Activated T-cell treated with anti-CD3 and anti-CD28 coated beads for 1 hour (primary cell): ENCODE measurements at regions not wholly inside any gene's neighbourhood (a gene's known extent, or its start where the extent isn't known, plus 50 kb on each side); places are given as distances from the start of the nearest gene placed in this dataset.
A peak's percentile ranks its signal among the peaks of the same experiment; 100 is the strongest.

ENCODE experiments used
- DNase-seq: peaks from one replicate; pipeline ENCODE4 v3.0.0-alpha.2; 2020; ENCODE audit warnings: low read depth

DNA sequence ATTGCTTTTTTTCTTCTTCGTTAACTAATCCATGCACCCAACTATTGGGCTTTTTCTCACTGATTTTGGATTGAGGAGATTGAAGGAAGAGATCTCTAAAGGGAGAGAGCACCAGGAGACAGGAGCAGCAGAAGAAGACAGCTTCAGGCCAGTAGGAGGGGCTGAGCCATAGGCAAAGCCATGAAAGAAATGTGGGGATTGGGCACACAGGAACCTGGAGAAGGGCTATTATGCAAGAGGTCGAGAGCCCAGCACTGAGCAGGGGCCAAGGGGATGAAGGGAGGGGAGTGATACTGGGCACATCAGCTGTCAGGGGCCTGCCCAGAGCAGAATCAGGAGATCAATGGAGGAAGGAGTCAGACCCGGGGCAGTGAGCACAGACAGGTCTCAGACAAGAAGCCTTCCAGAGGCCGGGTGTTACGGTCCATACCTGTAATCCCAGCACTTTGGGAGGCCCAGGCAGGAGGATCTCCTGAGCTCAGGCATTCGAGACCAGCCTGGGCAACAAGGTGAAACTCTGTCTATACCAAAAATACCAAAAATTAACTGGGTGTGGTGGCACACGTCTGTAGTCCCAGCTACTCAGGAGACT lies 140.9 kb downstream of the BCOR start:
- DNase-seq: no peak

DNA sequence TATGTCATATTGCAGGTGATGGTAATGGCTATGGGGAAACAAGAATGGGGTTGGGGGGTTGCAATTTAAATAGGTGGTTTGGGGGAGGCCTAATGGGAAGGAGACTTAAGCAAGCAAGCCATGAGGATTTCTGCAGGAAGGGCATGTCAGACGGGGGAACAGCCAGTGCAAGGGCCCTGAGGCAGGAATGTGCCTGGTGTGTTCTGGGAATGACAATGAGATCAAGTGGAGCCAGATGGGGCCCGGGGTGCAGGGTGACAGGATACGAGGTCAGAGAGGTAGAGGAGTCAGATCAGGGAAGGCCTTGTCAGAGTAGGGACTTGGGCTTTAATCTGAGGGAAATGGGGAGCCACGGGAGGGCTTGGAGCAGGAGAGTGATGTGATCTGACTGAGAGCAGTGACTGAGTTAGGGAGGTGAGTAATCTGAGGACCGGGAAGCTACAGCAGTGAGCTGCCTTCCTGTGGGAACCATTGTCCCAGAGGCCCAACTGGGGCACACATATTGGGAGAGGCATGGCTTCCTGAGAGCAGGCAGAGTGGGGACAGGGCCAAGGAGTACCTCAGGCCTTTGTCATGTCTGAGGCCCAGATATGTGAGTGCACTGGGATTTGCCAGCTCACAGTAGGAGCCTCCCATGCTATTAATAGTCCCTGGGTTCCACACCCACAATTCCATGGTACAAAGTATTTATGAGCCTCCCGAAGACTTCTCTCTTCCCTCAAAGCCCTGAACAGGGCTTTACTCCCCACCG lies 139.8 kb downstream of the BCOR start:
- no peak for DNase-seq

DNA sequence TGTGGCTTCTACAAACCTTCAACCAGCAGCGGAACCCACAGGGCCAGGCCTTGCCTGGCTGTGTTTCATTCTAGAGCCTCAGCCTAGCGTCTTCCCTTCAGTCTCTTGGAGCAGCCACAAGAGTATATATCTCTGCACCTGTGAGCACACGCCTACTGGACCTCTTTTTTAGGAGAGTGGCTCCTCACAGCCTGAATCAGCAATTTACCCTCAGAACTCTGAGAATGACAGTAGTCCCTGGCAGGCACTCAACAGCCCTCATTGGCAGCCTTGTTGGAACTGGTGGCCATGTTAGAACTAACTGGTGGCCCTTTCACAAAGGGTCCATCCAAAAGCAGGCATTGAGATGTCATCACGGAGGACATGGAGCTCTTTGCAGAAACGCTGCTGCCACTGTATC lies 138.9 kb downstream of the BCOR start:
- no peak for DNase-seq

DNA sequence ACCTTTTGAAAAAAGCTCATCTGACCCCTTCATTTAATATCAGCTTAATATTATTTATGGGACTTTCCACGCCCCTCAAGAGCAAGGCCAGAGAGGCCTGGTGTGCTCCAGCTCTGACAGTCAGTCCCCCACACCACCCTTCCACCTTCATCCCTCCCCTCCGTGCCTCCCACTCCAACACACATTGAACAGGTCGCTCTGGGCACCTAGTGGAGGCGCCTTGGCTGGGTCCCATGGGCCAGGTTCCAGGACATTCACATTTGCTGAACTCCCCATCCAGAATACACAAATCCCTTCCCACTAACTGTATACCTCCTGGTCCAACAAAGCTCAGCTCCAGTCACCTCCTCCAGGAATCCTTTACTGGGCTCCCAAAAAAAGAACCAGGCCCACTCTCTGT lies 137.5 kb downstream of the BCOR start:
- DNase-seq: no peak

DNA sequence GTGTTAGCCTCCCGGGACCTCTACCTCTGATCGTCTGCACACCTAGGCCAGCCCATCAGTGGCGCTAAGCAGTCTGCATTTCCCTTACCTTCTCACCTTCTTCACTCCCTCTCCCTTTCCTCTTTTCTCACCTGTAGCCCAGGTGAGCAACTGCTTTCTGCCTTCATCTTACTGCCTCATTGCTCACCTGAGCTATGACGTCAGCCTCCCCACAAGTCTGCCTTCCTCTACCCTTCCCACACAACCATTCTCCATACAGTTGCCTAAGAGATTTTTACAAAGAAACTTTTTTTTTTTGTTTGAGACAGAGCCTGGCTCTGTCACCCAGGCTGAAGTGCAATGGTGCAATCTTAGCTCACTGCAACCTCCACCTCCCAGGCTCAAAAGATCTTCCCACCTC lies 136.3 kb downstream of the BCOR start:
- DNase-seq: no peak

DNA sequence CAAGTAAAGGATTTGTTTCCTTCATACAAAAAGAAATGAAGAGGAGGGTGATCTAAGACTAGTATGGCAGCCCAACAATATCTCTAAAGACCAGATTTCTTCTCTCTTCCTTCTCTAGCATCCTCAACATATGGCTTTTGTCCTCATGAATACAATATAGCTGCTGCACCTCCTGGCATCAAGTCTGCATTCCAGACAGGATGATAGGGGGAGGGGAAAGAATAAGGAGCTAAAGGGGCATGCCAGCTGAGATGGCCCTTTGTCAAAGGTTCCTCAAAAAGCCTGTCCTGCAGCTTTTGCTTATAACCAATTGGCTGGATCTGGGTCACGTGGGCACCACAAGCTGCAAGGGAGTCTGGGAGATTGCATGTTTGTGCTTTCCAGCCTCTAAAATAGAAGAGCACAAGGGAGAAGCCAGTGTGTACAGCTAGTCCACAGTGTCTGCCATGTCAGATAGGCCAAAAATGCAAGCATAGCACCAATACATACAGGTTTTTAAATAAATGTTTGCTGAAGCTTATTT lies 132.6 kb downstream of the BCOR start:
- no peak for DNase-seq

DNA sequence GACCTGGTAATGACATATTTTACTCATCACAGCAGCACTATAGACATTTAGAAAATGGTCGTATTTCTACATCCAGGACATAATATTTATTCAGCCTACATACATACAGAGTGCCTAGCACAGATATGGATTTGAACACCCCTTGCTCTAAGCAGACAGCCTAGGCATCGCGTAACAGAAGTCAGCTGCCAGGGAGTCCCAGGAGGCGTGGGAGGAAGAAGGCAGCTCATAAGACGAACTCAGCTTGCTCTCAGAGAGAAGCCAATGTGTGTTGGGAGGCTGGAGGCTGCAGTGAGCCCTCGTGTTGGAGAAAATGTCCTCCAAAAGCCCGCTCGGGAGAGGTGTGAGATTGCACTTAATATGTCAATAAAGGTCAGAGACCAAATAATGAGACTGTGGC lies 131.6 kb downstream of the BCOR start:
- no peak for DNase-seq

DNA sequence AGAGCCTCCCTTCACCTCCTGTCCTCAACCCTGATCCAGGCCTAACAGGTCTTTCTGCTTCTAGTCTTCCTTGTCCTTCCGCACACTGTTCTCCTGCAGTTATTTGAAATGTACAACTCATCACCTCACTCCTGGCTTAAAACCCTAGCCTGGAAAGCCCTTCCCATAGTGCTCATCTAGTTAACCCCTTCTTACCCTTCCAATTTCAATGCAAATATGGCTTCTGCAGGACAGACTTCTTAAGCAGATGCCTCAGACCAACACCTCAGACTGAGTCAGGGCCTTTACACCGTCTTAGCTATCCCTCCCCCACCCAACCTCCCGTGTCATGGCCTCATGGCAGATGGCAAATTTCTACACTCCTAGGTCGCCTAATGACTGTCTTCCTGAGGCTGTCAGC lies 130.4 kb downstream of the BCOR start:
- no peak for DNase-seq

DNA sequence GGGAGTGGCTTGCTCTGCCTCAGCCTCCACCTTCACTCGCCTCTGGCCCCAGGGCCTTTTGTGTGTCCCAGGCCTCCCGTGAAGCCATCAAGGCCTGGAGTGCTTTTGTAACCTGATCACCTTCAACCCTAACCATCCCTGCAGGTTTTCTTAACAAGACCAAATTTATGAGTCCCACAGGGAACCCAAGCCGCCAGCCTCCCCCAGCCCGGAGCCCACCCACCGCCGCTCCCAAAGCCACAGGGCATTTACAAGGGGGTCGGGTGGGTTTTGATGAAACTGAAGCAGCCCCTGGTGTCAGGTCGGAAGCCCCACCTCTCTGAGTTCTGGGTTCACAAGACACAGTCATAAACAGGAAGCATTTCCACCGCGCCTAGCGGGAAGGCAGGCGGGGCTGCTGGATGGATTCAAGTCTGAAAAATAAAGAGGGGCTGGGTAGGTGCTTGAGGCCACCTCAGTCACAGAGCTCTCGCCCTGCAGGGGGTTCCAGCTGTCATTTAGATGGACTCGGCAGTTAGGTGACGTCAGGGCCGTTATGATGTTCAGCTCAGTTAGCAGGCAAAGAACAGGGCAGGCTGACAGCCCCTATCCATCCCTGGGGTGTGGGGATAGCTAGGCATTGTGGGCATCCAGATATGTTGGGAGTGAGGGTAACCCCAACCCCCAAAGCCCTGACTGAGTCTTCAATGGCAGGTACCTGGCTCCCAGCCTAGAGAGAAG lies 128.5 kb downstream of the BCOR start:
- peak; percentile 14 for DNase-seq

DNA sequence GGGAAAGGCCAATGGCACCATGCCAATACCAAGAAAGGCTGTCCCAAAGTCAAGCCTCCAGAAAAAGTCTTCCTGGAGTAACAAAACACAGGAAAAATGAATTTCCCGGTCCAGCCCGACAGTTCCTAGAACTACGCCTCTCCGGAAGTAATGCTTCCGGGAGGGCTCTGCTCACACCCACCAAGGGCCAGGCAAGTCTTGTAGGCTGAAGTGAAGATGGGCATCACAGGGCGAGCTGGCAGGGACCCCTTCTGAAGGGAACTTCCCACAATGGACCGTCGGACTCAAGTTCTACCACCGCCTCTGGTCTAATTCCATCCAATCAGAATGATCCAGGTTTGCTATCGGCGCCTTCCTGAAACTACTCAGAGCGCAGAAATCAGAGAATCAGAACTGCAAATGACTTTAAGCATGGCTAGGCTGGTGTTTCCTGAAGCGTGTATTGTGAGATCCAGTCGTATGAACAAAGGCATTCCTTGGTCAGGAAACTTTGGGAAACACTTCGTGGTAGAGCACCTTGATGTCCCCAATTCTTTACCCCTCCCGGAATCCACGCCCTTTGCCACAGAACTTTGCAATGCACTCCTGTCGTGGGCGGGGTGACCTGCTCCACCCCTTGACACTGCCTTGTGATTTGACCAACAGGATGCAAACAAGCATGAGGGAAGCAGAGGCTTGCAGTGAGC lies 127.8 kb downstream of the BCOR start:
- DNase-seq: no peak

DNA sequence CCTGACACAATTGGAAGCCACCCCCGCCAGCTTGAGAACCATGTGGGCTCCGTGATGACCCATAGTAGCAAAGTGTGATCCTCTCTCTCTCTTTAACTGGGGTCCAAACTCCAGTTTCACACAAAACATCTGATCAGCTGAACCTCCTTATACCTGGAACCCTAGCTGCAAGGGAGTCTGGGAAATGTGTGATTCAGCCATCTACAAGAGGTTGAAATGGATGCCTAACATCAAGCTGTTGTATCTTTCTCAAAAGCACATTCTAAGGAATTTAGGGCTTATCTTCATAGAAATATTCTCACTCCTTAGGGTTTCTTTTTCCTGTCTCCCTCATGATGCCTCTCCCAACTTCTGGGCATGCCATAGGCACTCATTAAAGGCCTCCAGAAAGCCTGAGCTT lies 126.0 kb downstream of the BCOR start:
- no peak for DNase-seq

DNA sequence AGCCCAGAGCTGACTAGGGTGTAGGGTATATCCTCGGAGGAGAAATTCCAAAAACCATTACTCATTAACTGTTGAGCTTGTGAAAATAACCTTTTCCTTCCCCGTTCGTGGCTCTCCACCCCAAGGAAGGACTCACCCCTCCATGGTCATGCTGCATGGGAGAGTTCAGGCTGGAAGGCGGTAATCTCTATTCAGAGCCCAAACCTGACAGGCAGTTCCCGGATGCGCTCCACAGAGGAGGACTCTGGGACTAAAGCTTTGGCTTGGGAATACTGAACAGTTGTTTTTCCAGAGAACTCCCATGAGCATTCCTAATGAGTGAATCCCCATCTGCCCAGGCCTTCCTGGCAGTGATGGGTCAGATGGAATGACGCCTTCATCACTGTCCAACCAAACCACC lies 125.4 kb downstream of the BCOR start:
- DNase-seq: no peak

DNA sequence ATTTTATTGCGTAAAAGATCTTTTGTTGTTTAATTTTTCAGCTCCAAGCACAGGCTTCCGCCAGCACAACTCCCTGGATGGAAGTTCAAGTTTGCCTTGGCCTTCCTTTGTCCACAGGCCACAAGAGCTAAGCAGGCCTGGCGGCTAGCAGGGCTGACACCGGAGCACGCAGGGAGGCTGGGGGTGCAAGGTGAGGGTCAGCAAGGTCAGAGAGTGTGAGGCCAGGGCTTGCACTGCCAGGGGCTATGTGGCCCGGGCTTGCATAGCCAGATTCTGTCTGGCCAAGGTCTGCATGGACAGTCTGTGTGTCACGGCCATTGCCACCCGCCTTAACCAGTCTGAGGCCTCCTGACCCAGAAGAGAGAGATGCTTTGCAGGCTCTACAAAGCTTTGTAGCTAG lies 123.9 kb downstream of the BCOR start:
- DNase-seq: no peak

DNA sequence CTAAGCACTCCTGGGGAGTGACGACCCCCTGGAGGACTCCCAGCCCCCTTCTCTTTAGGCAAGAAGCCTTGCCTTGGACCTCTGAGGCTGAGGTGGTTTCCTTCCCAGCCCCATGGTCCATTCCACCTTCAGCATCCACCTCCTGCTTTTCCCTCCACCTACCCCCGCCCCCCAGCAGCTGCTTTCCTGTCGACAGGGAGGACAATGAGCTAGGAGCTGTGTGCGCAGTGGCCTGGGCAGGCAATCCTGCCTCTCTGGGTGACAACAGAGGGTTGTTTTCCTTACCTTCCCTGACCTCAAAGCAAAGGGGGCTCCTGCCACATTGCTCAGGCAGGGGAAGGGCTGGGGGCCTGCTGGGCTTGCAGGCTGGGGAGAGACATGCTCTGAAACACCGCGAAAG lies 123.5 kb downstream of the BCOR start:
- no peak for DNase-seq

DNA sequence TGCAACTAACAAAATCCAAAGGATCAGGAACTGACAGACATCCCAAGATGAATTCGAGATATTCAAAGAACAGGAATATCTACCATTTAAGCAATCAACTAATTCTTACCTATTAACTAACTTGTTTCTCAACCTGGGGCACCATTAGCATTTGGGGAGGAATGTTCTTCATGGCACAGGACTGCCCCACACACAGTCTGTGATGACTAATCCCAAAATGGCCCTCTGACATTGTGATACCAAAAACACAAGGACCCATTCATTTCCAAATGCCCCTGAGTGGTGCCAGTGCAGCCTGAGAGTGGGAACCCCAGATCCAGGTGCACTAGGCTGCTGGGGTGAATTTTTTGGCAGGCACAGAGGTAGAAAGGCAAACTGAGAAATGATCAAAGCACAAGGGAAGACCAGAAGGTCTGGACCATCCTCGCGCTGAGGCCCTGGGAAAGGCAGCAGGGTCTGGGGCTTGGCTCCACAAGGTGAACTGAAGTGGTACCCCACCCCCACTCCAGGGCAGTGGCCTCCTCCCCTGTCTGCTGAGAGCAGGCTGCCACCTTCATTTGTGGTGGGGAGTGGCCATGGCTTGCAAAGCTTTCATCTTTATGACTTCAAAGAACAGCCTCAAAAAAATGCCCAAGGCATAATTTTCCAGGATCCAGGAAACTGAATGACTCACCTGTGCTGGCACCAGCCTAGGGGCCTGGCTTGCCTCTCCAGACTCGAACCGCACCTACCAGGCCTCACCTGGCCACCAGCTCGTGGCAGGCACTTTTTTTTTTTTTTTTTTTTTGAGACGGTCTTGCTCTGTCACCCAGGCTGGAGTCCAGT lies 122.4 kb downstream of the BCOR start:
- no peak for DNase-seq

DNA sequence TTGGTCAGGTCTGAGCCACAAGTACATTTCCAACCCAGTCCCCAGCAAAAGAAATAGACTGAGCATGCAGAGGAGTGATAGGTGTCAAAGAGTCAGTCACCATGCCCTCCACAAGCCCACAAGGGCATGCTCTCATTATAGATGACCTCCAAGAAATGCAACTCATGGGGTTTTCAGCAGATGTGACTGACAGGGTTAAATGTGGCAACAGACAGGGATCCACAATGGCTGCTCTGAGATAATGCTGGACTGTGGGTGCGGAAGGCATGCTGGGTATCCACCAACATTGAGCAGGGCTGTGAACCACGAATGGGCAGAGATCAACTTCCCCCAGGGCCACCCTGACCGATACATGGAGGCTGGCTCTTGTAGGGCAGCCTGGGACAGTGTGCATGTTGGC lies 115.8 kb downstream of the BCOR start:
- no peak for DNase-seq

DNA sequence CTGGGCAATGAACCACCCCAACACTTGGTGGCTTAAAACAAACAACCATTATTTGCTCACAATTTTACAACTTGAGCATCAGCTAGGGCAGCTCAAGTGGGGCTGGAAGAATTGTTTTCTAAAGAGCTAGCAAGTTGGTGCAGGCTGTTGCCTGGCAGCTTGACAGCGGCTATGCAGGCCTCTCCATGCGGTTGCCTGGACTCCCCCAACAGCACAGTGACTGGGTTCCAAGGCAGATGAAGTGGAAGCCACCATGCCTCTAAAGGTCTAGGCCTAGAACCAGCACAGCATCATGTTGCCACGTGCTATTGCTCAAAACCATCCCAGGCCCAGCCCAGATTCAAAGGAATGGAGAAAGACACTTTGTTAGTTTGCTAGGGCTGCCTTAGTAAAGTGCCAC lies 114.8 kb downstream of the BCOR start:
- no peak for DNase-seq

DNA sequence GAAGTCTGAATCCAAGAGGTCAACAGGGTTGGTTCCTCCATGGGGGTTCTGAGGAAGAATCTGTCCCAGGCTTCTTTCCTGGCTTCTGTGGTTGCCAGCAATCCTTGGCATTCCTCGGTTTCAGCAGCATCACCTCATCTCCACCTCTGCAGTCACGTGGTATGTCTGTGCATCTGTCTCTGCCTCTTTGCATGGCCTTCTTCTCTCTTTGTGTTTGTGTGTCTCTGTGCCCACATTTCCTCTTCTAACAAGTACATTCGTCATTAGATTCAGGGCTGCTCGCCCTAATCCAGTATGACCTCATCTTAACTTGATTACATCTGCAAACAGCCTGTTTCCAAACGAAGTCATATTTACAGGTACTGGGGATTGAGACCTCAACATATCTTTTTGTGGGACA lies 114.0 kb downstream of the BCOR start:
- no peak for DNase-seq

DNA sequence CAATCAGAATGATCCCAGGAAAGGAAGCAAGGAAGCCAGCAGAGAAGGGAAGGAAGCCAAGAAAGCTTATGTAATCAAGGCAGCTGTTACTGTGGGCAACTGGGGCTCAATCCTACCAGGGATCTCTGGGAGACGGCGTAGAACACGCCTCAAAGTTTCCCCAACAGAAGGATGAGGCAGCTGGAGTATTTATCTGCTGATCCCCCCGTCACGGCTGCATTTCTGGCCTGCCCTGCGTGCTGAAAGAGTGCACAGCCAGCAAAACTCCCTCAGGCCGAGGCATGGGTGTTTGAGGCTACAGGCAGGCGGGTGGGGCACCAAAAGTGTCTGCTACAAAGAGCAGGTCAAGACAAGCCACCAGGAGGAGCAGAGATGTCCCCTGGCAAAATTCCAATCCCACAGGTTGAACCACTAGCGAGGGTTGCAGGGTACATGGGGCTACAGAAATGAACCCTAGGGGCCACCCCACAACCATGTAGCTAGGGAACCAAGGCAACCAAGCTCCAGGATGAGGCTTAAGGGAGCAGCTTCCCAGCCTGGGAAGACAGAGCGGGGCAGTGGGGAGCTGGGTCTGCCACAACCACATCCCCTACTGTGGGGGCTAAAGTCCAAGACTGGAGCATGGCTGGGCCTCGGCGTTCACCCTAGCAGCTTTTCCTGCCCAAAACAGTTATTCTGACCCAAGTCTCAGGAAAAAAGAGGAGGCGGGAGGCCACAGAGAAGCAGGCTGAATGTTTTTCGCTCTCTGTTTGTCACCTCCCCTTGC lies 113.4 kb downstream of the BCOR start:
- no peak for DNase-seq

DNA sequence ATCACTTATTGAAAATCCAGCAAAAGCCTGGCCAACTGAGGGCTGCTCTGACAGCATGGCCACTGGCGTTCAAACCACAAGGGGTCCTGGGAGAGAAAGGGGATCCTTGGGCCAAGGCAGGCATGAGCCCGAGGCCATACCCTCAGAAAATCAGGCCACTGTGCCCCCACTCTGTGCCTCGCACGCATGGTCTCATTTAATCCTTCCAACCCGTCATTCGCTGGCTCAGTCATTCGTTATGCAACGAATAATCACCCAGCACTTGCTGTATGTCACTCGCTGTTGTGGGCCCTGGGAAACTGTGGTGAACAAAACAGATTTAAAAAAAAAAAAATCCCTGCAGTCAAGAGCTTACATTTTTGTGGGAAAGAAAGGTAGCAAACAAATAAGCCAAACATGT lies 112.7 kb downstream of the BCOR start:
- DNase-seq: no peak

DNA sequence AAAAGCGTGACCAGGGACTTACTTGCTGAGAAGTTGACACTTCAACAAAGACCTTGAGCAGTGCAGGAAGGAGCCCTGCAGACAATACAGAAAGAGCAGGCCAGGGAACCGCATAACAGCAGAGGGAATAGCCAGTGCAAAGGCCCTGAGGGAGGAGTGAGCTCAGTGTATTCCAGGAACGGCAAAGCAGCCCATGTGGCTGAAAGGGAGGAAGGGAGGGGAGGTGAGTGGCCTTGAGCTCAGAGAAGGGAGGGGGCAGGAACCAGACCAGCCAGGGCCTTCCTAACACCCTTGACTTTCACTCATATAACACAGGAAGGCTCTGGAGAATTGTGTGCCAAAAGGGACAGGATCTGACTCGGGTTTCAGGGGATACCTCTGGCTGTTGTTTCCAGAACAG lies 112.2 kb downstream of the BCOR start:
- DNase-seq: no peak
